ENCODE measurements at regions not wholly inside any gene's neighbourhood (a gene's known extent, or its start where the extent isn't known, plus 50 kb on each side); places are given as distances from the start of the nearest gene placed in this dataset.
A peak's percentile ranks its signal among the peaks of the same experiment; 100 is the strongest.

DNA sequence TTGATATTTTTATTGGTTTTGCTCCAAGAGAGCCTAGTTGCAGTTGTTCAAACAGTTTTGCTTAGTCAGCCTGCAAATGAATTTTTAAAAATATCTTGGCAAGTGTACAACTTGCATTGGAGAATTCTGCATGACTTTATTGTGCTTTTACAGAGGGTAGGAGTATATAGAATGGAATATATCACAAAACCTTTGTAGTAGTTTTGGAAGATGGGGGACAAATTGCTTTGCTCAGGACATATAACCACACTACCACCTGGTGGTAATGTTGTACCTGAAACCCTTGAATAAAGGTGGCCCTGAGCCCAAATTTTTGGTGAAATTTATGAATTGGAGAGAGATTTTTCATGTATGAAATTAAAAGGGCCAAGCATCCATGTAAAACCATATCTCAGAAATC lies 645.2 kb downstream of the MED13L start:
- DNase-seq, result no peak

DNA sequence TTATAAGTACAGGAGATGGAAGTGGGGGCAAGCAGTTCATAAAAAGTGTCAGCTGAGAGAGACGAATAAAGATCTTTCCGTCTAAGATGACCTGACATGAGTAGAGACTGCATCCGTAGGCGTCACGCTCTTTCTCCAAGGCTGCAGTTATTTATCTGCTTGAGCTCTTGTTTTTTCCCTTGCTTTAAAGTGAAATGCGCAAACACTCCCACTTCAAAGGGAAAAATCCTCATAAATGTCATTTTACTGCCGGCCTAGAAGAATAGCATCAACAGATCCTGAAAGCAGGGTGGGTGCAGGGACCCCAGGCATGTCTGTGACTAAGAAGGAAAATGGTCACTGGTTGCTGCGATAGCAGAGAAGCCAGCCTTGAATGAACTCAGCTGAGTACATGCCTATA lies 647.4 kb downstream of the MED13L start:
- no peak for DNase-seq

DNA sequence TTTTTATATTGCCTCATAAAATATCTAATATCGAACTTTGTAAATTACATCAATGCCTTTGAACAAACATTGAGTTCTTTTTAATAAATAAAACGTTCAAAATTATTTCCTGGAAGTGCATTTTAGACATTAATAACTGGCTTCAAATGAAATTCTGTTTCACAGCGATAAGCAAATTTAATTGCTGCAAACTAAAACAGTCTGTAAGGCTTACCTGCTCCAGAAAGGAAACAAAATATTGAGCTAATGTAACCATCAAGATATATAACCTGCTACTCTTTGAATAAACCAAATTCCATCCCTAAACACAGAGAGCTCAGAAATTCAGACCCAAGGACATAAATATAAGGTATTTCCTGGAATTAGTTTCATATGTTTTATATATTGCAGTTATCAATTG lies 651.3 kb downstream of the MED13L start:
- no peak for DNase-seq

DNA sequence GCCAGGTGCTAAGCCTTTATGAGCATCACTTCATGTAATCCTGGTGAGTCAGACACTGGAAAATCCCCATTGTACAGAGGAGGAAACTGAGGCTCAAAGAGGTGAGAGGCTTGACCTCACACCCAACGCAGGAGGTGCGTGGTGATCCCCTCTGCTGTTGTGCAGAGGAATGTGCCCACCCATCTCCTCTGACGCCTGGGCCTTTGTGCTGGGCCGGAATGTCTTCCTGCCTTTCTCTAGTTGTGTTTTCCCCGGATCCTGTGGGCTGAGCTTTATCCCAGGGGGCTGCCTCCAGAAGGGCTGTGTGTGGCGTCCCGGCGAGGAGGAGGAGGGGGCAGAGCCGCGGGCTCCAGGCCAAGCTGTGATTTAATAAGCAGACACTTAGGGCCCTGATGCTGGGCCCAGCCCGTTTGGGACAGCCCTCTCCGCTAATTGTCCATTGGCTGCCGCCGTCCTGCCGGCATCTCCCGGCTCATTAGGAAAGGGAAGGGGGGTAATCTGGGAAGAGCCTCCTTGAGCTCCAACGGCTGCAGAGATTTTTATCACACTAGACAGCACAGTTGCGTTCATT lies 653.6 kb downstream of the MED13L start:
- DNase-seq, result peak; percentile 92

DNA sequence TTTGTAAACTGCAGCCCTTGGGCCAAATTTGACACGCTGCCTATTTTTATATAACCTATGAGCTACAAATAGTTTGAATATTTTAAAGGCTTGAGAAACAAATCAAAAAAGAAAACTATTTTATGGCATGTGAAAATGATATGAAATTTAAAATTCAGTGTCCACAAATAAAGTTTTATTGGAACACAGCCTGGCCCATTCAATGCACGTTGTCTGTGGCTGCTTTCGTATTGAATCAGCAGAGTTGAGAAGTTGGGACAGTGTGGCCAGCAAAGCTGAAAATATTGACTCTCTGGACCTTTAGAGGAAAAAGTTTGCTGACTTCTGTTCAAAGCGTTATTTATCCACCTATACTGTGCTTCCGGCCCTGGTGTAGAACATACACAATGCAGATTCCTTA lies 654.2 kb downstream of the MED13L start:
- DNase-seq, result no peak

DNA sequence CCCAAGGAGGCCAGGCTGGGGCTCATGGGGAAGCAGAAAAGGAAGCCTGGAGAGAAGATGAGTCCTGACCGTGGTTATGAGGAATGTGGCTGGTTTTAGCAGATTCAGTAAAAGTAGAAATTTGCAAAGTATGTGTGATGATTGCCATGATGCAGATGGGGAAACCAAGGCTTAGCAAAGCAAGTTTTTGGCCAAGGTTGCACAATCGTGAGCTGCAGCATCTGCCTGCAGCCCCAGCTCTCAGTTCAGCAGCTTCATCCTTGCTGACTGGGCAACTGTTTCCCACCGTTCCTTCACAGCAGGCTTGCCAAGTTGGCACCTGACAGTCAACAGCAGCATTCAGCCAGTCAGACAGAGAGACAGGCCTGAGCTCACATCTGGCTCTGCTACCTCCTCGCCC lies 656.7 kb downstream of the MED13L start:
- no peak for DNase-seq

DNA sequence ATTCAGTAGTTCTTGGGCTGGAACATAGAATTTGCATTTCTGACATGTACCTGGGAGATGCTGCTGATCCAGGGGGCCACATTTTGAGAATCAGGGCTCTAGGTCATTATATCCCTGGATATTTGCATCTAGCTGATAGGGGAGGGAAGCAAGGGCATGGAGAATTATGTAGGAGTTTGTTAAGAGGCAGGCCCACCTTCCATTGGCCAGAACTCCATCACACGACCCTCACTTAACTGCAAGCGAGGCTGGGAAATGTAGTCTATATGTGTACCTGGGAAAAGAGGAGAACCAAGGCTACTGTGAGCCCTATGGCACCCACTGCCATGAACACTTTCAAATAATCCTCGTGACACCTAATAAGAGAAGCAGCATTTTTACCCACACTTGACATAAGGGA lies 657.6 kb downstream of the MED13L start:
- no peak for DNase-seq

DNA sequence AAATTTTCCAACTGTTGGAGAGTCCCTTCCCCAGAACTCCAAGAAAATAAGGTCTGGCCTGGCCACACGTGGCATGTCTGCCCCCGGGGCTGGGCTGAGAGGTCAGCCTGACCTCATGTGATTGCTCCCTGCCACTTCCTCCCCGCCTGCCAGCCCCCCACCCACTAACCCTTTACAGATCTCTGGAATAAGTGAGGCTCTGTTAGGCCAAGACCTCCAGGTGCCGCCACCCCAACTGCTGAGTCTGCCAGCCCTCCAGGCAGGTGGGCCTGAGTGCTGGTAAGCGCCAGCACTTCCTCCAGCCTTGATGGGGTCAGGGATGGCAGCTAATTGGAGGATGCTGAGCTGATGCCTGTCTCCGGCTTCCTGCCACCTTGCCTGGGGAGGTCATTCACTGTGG lies 658.4 kb downstream of the MED13L start:
- no peak for DNase-seq

DNA sequence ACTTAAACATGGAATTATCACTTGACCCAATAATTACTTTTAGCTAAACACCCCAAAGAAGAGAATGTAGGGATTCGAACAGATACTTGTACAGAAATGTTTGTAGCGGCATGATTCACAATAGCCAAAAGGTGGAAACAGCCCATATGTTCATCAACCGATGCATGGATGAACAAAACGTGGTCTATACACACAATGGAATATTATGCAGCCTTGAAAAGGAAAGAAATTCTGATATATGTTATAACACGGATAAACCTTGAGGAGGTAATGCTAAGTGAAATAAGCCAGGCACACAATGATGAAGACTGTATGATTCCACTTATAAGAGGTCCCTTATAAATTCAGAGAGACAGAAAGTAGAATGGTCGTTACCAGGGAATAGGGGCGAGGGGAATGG lies 659.4 kb downstream of the MED13L start:
- DNase-seq, result no peak

DNA sequence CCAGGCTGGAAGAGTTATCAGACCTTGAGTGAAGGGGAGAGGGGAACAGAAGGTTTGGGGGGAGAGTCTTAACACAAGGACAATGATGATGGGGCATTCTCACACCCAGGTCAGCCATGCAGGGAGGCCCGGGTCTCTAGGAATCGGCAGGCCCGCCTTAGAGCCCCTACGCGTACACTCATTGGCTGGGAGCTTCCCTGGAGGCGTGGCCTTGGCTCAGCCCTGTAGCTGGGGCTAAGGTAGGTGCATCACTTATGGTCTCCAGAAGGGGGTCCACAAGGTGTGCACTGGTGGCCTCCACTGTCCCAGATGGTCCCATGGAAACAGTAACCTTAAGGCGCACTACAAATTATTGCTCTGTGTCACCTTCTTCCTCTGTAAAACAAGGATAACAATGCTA lies 660.1 kb downstream of the MED13L start:
- no peak for DNase-seq

DNA sequence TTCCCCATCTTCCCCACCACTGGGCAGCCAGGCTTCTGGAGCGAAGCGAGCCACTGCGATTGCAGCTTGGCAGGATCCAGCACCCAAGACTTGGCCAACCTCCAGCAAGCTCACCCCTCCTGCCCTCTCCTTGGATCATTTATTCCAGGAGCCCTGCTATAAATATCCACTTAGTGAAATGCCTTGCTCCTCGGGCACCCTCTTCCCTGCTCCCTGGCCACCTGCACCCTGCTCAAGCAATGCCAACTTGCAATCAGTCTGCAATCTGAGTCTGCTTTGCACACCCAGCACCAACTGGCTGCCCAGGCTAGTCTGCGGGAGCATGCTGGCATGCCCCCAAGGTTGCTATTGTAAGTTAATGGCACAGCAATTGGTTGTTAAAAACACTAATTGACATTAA lies 666.0 kb downstream of the MED13L start:
- DNase-seq, result no peak

DNA sequence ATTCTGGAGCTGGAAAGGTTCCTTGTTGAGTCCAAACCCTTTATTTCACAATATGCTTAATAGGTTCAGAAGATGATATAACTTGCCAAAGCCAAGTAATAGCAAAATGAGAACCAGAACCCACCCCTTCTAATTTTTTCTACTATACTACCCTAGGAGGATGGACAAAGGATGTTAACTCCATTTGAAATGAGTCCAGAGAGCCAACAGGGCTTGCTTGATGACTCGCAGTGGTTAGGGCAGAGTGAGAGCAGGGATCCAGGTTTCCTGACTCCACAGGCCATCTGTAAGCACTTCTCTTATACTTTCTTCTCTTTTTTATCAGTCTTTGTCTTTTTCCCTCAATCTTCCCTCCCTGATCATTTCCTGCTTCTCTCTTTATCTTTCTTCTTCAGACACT lies 668.1 kb downstream of the MED13L start:
- DNase-seq, result no peak

DNA sequence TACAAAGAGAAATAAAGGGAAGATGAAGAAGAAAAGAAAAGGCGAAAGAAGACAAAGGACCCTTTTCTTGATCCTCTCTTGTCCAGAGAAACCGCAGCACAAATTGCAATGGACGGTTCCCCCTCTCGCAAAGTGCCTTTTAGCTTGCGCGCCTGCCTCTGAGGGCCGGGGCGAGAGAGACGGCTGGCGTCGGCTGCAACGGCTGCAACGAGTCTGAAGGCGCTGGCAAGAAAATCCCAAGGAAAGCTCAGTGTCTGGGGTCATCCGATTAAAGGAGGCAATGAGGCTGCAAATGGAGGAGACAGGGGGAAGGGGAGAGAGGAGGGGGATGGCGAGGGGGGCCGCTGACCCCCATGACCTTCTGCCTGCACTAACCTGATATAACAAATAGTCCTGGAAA lies 671.5 kb downstream of the MED13L start:
- peak; percentile 76 for DNase-seq

DNA sequence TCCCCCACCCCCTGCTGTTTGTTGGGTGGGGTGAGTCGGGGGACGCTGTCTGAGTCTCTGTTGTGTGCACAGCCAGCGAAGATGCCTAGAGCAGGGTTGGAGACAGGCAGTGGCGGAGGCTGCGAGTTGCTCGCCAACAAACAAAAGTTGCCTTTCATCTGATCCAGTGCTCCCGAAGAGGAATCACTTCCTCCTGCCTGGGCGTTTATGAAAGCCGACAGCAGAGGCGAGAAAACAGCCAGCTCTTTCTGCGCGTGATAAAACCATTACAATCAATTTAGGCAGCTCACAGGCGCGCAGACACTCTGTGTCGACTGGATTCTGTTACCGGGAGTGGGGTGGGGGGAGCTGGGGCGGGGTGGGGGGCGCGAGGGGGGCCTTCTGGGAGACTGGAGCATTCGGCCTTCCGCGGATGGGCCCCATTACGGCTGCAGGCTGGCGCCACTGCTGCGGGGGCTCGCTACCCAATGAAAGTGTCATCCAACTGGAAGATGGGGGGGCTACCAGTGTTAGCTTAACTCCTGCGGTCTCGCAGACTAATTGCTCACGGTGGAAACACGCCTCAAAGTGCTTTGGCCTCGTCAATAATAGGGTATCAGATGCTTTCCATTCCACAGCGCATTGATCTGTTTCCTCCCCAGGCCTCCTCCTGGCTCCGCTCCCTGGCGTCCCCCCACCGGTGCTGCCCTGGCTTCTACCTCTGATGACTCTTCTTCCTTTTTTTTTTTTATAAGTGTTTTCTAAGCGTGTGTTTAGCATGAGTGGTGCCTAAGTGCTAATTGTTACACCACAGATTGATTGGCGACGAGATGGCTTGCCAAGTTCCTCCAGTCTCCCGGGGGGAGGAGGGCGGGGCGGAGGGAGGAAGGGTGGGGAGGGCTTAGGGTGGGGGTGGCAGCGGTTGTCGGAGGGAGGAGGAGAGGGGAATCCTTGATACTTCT lies 678.4 kb downstream of the MED13L start:
- peak; percentile 89 for DNase-seq

DNA sequence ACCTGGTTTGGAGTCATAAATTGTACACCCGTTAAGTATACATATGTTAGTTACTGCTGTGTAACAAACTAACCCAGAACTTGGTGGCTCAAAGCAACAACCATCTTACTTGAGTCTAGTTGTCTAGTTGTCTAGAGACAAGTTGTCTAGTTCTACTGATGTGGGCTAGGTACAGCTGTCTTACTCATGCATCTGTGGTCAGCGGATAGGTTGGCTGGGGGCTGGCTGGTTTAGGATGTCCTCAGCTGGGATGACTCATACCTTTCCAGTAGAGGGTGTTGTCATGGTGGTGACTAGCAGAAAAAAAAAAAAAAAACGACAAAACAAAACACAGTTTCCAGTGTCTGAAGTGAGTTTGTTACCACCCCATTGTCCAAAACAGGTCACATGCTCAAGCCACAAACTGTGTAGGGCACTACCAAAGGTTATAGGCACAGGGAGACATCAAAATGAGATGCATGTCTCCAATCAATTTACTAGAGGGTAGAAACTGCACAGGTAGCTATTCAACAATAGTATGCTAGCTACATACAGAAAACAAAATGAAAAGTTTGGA lies 680.3 kb downstream of the MED13L start:
- DNase-seq, result no peak

DNA sequence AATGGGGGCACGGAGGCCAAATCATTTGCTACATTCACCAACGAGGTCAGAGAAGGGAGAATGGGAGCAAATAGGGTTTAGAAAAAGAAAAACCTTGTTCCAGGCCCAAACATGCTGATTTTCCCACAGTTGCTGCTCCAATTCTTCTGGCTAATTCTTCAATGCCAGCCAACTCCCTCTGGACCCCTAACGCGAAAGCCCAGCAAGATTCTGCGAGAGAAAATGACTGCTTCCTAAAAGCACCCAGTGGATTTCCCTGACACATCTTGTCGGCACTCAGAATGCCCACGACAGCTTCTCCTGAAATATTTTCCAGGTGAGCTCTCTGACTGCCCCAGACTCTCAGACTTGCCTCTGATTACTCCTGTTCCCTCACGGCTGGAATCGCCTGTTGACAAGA lies 689.4 kb downstream of the MED13L start:
- DNase-seq, result no peak

DNA sequence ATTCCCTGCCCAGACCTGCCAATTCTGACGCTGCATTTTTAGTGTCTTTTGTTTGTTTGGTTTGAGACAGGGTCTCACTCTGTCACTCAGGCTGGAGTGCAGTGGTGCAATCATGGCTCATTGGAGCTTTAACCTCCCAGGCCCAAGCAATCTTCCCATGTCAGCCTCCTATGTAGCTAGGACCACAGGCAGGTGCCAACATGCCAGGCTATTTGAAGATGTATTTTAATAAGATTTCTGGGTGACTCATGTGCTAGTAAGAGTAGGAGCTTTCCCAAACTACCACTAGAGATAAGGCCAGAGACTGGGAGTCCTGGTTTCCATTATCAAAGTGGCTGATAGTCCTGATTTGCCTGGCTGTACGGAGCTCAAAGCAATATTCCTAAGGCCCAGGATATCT lies 693.3 kb downstream of the MED13L start:
- DNase-seq, result no peak

DNA sequence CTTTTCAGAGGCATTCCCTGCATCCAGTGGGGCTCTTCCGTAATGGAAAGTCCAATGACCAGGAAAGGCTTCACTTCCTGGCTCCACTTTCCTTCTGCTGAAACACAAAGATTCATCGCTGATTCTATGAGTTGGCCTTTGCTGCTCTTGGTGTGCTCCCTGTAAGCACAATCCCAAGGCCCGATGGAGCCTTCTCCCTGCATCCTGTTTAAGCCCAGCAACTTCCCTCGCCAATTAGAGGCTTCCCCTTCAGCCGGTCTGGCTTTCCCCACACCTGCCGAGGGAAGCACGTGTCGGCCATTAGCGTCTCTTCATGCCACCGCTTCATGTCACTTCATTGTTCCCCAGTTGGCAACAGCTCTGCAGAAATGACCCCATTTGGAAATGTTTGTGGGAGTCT lies 693.9 kb downstream of the MED13L start:
- DNase-seq, result no peak

DNA sequence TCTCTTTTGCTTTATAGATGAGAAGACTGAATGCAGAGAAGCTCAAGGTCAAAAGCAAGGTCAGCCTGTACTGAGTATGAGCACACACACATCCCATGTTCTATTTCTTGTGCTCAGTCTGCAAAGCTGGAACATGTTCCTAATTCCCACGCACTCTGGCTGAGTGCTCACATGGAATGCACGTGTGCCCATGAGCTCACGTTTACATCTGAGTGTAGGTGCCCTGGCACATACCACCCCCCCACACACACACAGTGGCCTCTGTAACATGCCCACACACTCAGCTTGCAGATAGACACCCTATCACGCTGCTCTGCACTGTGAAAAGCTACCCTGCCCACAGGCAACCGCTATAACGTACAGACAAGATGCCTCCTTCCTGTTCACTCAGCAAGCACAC lies 700.1 kb downstream of the MED13L start:
- no peak for DNase-seq

DNA sequence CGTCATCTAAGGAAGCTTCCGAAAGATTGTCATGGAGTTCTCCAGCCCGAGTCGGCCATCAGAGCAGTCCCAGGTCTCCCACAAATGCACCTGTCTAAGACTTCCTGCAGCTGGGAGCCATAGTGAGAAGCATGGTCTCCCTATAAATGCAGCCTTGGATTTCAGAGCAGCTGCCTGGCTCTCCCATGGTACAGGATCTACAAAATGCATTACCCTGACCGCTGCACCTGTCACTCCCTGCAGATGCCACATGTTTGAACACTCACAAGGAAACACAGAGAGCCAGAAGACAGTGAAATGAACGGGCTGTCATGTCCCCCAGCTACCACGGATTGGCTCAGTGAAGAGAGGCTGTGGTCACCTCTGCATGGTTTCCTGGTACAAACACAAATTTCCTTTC lies 702.7 kb downstream of the MED13L start:
- peak; percentile 50 for DNase-seq

DNA sequence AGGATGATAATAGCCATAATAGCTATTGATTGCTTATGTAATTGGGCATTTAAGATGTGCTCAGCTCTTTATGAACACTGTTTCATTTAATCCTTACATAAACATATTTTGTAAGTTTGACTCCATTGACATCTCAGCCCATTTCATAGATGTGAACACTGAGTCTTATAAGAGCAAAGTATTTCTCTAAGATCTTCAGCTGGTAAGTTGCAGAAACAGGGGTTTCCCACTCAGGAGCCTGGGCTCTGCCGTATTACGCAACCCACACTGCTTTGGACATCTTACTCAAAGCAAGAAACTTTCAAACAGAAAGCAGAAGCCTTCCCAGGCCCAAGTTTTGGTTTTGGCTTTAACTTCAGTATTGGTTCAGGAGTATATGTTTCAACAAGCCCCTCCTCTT lies 705.1 kb downstream of the MED13L start:
- no peak for DNase-seq

DNA sequence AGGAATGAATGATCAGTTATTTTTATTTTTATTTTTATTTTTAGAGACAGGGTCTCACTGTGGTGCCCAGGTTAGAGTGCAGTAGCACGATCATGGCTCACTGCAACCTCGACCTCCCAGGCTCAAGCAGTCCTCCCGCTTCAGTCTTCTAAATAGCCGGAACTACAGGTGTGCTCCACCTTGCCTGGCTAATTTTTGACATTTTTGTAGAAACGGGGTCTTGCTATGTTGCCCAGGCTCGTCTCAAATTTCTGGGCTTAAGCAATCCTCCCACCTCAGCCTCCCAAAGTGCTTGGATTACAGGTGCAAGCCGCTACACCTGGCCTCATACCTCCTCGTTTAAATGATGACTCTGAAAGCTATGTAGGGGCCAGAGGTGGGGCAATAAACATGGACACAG lies 706.0 kb downstream of the MED13L start:
- DNase-seq, result no peak

DNA sequence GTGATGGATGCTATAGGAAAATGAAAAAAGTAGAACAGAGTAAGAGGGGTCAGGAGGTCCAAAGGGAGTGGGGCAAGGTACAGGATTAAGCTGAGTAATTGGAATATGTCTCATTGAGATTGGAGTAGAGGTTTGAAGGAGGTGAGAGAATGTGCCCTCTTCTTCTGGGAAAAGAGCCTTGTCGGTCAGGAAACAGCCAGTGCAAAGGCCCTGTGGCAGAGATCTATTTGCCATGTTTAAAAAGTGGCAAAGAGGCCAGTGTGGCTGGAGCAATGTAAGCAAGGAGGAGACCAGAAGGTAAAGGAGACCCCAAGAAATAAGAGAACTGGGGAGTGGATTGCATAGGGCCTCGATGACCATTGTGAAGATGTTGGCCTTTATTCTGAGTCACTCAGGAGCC lies 706.5 kb downstream of the MED13L start:
- DNase-seq, result no peak

DNA sequence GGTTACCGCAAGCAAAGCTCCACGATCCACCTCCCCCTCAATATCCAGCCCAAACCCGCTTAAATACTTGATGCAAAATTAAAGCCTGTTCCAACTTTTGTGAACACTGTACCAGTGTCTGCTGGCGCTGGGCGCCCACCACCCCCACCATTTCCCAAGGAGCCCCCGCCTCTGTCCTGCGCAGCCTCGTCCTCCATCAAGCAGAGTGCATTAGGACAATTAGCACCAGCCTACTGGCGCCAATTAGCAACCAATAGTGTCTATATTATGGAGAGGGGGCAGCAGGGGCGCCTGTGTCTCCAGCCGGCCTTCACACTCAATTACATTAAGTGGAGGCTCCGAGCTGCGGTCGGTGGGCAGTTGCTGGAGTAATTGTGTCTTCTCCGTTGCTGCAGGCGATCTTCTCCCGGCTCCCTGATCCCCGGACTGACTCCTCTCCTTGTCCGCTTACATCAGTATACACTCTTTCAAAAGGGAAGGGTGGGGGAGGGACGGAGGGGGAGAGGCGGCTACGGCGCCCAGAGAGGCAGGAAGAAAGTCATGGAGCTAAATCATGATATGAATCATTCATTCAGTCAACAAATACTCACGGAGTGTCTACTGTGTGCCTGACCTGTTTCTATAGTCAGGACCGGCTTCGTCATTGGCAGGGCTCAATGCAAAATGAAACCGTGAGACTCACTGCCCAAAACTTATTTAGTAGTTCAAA lies 707.3 kb downstream of the MED13L start:
- peak; percentile 93 for DNase-seq

Measured in eye (tissue), 1 donor.